Epithelial cell of prostate (primary cell): ENCODE measurements at regions not wholly inside any gene's neighbourhood (a gene's known extent, or its start where the extent isn't known, plus 50 kb on each side); places are given as distances from the start of the nearest gene placed in this dataset.

Source experiments
- DNase-seq: peaks from one replicate; pipeline ENCODE4 v3.0.0-alpha.2; 2011; ENCODE audit warnings: low read depth, low spot score
- H3K27ac ChIP-seq: fragments of 450-650 bp; 2 replicates; pipeline ENCODE4 v1.5.1; 2017; ENCODE audit warnings: mild to moderate bottlenecking

- no peak for DNase-seq
- no peak overlapping the region for H3K27ac ChIP-seq
Observed at GRCh38 chr4:22941688-22942375, 249.1 kb downstream of the GBA3 start.

GRCh38 chr4:22932326-22932725, 239.6 kb downstream of the GBA3 start:
- DNase-seq: no peak
- no peak overlapping the region for H3K27ac ChIP-seq

GRCh38 chr4:22922426-22922825, 229.7 kb downstream of the GBA3 start:
- no peak for DNase-seq
- no peak overlapping the region for H3K27ac ChIP-seq

- DNase-seq: no peak
- no peak overlapping the region for H3K27ac ChIP-seq
Observed at GRCh38 chr4:22921936-22922335, 229.2 kb downstream of the GBA3 start.

- no peak overlapping the region for H3K27ac ChIP-seq
- no peak for DNase-seq
Observed at GRCh38 chr4:22911285-22911684, 218.5 kb downstream of the GBA3 start.

GRCh38 chr4:22910200-22910599, 217.5 kb downstream of the GBA3 start:
- H3K27ac ChIP-seq: no peak overlapping the region
- DNase-seq: no peak

GRCh38 chr4:22906045-22906444, 213.3 kb downstream of the GBA3 start:
- DNase-seq: no peak

GRCh38 chr4:22903913-22904312, 211.2 kb downstream of the GBA3 start:
- no peak overlapping the region for H3K27ac ChIP-seq
- DNase-seq: no peak

More at GRCh38 chr4:22906045-22906444, 213.3 kb downstream of the GBA3 start:
- no peak overlapping the region for H3K27ac ChIP-seq

- no peak overlapping the region for H3K27ac ChIP-seq
- no peak for DNase-seq
Observed at GRCh38 chr4:22901631-22902030, 208.9 kb downstream of the GBA3 start.

- H3K27ac ChIP-seq: no peak overlapping the region
- no peak for DNase-seq
Observed at GRCh38 chr4:22900876-22901275, 208.1 kb downstream of the GBA3 start.

GRCh38 chr4:22897520-22898108, 204.9 kb downstream of the GBA3 start:
- DNase-seq: no peak
- H3K27ac ChIP-seq: no peak overlapping the region

GRCh38 chr4:22895482-22895881, 202.7 kb downstream of the GBA3 start:
- DNase-seq: no peak

GRCh38 chr4:22884157-22884556, 191.4 kb downstream of the GBA3 start:
- no peak for DNase-seq
- no peak overlapping the region for H3K27ac ChIP-seq

More at GRCh38 chr4:22895482-22895881, 202.7 kb downstream of the GBA3 start:
- no peak overlapping the region for H3K27ac ChIP-seq

GRCh38 chr4:22881411-22881810, 188.7 kb downstream of the GBA3 start:
- H3K27ac ChIP-seq: no peak overlapping the region
- no peak for DNase-seq

- no peak overlapping the region for H3K27ac ChIP-seq
- DNase-seq: no peak
Observed at GRCh38 chr4:22877486-22878052, 184.8 kb downstream of the GBA3 start.

GRCh38 chr4:22876270-22876669, 183.5 kb downstream of the GBA3 start:
- DNase-seq: no peak
- no peak overlapping the region for H3K27ac ChIP-seq

GRCh38 chr4:22875587-22876257, 183.0 kb downstream of the GBA3 start:
- H3K27ac ChIP-seq: no peak overlapping the region
- DNase-seq: no peak

- no peak for DNase-seq
- H3K27ac ChIP-seq: no peak overlapping the region
Observed at GRCh38 chr4:22874334-22874912, 181.7 kb downstream of the GBA3 start.

- DNase-seq: no peak
- no peak overlapping the region for H3K27ac ChIP-seq
Observed at GRCh38 chr4:22873899-22874298, 181.2 kb downstream of the GBA3 start.

GRCh38 chr4:22870847-22871449, 178.2 kb downstream of the GBA3 start:
- DNase-seq: no peak
- no peak overlapping the region for H3K27ac ChIP-seq
